ENCODE measurements at regions not wholly inside any gene's neighbourhood (a gene's known extent, or its start where the extent isn't known, plus 50 kb on each side); places are given as distances from the start of the nearest gene placed in this dataset.
"Not testable (repeated sequence)": the region's sequence is repeated elsewhere in the genome, so short reads cannot be mapped to it uniquely, and the experiment has no call there.

DNA sequence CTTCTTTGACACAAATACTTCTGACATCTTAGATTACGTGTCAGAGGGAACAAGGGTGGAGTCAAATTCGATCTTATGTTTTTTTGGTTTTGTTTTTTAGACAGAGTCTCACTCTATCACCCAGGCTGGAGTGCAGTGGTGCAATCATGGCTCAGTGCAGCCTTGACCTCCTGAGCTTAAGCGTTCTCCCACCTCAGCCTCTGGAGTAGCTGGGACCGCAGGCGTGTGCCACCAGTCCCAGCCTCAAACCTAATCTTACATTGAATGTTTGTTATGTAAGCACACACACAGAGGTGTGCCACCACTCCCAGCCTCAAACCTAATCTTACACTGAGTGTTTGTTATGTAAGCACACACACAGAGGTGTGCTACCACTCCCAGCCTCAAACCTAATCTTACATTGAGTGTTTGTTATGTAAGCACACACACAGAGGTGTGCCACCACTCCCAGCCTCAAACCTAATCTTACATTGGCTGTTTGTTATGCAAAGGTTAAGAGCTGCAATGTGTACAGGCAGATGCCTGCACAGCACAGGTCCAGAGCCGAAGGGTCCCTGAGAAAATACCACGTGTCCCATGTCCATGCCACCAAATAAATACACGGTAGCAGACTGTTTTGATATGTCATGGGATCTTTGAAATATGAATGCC is 118.0 kb downstream of the ATP6V0E2 start:
- TF ChIP-seq POLR2A (IDR thresholded peaks at IDR 0.05; ENCODE audit: low read depth); POLR2AphosphoS5 (IDR thresholded peaks at IDR 0.05); EP300 (IDR thresholded peaks at IDR 0.05): not testable (repeated sequence)
- TF ChIP-seq, protein P1, sequence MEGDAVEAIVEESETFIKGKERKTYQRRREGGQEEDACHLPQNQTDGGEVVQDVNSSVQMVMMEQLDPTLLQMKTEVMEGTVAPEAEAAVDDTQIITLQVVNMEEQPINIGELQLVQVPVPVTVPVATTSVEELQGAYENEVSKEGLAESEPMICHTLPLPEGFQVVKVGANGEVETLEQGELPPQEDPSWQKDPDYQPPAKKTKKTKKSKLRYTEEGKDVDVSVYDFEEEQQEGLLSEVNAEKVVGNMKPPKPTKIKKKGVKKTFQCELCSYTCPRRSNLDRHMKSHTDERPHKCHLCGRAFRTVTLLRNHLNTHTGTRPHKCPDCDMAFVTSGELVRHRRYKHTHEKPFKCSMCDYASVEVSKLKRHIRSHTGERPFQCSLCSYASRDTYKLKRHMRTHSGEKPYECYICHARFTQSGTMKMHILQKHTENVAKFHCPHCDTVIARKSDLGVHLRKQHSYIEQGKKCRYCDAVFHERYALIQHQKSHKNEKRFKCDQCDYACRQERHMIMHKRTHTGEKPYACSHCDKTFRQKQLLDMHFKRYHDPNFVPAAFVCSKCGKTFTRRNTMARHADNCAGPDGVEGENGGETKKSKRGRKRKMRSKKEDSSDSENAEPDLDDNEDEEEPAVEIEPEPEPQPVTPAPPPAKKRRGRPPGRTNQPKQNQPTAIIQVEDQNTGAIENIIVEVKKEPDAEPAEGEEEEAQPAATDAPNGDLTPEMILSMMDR (IDR thresholded peaks at IDR 0.05), result not testable (repeated sequence)

Measured in esophagus muscularis mucosa (tissue), 4 donors.